ENCODE measurements at regions not wholly inside any gene's neighbourhood (a gene's known extent, or its start where the extent isn't known, plus 50 kb on each side); places are given as distances from the start of the nearest gene placed in this dataset.
"Not testable (repeated sequence)": the region's sequence is repeated elsewhere in the genome, so short reads cannot be mapped to it uniquely, and the experiment has no call there.

DNA sequence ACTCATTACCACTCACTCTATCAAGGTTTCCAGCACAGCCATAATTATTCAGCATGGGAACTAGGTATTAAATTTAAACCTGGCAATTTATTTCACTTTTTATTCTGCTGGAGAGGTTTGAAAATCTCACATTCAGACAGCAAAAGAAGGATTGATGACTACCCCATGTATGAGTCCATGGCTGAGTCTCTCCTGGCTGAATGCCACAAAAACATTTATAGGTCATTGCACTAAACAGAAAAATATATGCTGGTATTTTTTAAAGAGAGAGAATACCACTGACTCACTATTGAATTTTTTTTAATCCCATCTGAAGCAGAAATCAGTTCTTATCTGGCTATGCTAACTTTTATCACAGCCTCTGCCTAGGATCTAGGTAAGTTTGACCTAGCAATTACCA lies 336.3 kb downstream of the PPP1R3A start:
- no peak for DNase-seq

DNA sequence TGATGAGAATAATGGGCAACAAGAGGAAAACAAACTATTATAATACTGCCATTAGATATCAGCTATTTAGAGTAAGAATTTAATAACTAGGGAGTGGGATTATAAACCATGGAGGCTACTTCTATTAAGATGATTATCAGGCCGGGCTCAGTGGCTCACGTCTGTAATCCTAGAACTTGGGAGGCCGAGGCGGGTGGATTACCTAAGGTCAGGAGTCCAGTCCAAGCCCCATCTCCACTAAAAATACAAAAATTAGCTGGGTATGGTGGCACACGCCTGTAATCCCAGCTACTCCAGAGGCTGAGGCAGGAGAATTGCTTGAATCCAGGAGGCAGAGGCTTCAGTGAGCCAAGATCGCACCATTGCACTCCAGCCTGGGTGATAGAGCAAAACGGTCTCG lies 355.6 kb downstream of the PPP1R3A start:
- not testable (repeated sequence) for DNase-seq

DNA sequence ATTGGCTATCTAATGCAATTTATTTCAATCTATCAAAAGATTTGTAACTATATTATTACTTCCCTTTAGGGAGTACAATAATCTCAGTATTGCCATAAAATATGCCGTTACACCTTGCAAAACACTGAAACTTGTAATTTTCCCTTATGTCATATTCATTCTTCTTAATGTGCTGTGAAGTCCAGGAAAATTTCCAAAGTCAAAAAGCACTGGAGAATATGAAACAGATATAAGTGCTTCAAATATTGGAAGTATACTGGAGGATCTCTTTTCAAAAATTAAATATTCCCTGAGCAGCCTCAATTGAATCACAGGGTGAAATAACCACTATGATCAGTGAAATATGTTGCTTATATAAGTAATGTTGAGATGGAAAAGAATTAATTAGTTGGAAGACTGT lies 356.0 kb downstream of the PPP1R3A start:
- DNase-seq, result no peak

DNA sequence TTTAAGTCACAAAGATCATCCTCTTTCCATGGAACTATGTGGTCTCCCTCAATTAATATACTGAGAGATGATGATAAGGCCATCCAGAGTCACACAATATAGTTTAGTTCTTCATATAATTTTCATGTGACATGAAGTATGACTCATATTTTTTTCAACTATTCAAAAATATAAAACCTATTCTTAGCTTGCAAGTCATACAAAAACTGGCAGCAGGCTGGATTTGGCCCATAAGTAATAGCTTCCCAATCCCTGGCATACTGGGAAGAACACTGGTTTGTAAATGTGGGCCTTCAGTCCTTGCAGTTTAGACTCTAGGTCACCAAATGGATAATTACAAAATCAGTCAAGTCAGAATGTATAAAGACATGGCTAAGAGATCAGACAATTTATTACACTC lies 356.6 kb downstream of the PPP1R3A start:
- no peak for DNase-seq

DNA sequence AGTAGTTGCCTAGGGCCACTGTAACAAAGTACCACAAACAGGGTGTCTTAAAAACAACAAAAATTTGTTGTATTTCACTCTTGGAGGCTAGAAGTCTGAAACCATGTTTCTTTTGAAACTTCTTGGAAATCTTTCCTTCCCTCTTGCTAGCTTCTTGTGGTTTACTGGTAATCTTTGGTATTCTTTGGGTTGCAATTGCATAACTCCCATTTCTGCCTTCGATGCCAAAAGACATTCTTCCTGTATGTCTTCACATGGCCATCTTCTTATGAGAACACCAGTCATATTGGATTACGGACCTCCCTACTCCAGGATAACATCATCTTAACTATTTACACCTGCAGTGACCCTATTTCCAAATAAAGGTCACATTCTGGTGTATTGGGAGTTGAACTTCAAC lies 357.4 kb downstream of the PPP1R3A start:
- DNase-seq, result no peak

DNA sequence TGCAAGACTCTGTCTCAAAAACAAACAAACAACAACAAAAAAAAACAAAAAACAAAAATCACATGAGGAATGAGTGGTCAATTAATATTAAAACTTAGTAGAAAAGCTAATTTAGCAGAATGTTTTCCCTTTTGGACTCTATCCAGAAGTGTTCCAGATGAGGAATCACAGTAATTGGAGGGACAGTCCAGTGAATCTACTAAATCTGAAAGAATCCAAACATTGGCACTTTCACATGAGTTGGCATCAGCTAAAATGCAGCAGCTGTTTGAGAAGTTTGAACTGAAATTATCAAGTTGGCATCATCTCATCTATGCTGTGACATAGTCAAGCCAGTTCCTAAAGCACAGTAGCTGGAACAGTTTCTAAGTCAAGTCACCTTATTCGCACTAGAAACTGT lies 367.8 kb downstream of the PPP1R3A start:
- DNase-seq, result no peak

DNA sequence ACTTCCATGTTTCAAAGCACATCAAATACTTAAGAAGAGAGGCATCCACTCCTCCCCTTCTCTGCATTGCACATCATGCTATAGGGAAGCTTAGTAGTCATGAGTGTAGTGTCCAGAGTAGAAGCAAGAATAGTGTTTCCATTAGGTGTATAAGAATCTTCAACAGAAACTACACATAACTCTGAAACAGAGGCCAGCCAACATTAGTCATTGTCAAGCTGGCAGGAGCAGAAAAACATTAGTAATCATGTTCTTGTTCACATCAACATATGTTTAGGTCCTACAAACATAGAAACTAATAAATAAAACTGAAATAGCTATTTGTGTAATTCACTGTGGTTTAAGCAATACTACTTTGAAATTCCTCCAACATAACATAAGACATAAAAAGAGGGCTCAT lies 370.2 kb downstream of the PPP1R3A start:
- no peak for DNase-seq

DNA sequence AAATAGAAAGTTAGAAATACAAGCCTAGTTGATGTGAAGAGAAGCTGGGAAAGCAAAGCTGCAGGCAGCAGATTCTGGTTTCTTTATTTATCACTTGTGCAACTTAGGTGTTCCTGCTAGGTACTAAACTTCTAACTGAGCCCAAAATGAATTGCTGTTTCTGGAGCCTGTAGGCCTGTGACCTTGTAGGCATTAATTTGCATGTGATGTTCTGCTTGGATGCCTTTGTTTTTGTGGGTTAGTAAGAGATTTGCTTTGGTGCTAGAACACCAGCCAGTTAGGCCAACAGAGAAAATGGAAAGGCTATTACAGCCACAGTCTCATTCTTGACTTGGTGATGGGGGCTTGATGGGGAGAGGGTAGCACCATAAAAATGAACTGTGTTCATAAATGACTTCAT lies 370.7 kb downstream of the PPP1R3A start:
- no peak for DNase-seq

DNA sequence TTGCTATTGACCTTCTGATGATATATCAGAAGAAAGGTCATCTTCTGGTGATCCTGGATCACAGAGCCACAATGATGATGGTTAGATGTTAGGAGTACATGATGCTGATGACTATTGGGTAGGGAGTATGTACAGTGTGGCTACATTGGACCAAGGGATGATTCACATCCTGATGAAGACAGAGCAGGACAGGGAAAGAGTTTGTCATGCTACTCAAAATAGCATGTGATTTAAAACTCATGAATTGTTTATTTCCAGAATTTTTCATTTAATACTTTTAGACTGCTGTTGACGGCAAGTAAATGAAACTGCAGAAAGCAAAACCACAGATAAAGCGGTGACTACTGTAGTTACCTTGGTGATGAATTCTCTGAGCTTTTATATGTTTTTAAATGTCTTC lies 397.3 kb downstream of the PPP1R3A start:
- no peak for DNase-seq

DNA sequence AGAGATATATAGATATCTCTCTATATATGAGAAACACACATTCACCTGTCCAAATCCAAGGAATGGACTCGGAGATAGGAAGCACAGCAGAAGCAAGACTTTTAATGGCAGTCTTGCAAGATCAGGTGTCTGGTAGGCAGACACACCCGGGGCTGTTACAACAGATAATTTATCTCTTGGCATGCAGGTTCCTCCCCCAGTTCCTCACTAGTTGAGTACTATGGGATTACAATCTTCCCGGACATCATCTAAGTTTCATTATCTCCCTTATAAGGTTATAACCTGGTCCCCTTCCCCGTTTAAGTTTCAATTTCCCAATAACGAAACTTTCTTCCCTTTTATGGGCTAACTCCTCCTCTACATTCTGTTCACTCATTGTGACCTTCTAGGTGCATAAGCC lies 399.3 kb downstream of the PPP1R3A start:
- DNase-seq, result no peak

DNA sequence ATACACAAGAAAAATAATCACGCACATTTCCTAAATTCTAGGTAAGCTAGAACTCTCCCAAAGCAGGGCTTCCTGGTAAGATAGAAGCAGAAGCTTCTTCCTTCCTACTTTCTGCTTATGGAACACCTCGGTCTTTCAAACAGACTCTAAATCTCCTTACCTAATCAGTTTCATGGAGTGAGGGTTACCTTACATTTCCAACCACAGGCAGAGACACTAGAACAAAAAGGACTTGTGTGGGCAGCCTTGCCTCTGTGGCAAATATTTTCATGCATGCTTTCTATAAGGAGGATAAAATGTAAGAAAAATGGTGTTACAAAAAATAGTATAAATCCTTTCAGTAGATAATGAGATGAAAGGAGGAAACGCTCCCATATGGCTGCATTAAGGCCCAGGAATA lies 386.3 kb upstream of the SMIM30 start:
- DNase-seq, result no peak

DNA sequence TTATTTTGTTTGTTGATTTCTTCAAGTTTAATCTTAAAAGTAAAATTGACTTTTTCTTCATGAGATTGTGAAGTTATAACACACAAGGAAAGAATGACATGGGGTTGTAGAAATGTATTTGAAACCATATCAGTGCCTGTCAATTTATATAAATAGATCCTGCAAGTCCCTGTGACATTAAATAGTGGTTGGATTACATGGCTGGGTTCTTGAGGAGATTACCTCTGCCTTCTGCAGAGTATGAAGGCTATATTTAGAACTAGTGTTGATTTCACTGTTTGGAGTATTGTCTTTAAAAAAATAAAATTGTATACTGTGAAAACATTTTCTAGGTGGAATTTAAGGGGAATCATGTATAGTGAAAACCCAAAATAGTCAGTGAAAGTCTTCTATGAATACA lies 385.8 kb upstream of the SMIM30 start:
- no peak for DNase-seq

DNA sequence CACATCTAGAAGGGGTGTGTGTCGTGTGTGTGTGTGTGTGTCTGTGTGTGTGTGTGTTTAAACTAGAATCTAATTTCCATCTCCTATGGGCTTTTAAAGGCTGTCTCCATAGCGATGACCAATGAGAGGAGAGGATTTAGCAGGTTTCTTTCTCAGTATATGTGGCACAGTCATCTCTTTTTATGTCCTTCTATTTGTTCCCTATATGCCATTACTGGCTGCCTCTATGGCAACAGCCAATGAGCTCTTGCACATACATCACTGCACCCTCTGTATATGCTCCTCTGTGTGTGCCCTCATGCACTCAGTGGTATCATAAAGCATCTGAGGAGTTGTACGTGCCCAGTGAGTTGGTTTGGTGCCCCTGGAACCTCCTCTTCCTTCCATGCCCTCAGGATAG lies 378.2 kb upstream of the SMIM30 start:
- DNase-seq, result not testable (repeated sequence)

DNA sequence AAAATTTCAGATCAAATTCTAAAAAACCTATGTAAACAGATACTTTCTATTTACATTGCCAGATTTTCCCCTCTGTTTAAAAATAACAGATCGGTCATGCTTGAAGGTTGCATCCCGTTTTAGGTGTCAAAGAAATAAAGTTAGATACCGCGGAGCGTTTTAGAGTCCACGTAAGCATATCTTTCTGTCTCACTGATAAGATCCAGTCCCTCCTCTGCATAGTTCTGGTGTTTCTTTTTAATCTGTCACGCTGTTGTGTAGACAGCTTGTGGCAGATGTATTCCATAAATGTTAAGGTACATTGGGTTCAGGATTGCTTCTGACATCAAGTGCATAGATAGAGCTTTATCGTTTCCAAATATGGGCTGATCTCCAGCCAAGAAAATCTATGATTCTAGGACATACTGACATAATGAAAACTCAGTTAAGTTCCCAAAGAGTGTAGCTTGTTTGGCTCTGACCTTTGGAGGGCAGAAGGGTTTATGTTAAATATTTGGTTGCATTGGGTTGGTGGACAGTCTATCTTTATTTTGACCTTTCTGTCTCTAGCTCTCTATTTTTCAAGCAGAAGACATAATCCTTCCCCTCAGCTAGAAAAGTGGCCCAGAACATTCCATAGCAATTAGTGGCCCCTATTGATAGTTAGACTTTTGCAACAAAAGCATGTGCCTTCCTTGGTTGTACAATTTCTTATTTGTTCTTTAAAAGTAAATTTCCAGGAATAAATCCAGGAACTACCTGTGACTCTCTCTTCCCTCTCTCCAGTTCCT lies 376.6 kb upstream of the SMIM30 start:
- DNase-seq, result not testable (repeated sequence)

DNA sequence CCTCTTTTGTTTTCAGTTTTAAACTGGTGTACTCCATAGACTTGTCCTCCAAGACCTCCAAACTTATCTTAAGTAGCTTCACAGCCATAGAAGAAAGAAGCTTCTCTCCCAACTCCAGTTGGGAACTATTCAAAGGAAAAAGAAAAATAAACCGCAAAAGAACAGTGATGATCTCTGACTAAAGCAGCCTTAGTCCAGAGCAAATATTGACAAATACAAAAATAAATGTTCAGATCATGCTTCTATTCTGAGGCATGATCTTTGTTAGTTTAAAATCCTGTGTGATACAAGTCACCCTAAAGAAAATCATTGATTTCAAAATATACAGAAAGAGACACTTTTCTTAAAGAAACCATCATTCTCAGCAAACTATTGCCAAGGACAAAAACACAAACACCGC lies 373.0 kb upstream of the SMIM30 start:
- DNase-seq, result no peak

DNA sequence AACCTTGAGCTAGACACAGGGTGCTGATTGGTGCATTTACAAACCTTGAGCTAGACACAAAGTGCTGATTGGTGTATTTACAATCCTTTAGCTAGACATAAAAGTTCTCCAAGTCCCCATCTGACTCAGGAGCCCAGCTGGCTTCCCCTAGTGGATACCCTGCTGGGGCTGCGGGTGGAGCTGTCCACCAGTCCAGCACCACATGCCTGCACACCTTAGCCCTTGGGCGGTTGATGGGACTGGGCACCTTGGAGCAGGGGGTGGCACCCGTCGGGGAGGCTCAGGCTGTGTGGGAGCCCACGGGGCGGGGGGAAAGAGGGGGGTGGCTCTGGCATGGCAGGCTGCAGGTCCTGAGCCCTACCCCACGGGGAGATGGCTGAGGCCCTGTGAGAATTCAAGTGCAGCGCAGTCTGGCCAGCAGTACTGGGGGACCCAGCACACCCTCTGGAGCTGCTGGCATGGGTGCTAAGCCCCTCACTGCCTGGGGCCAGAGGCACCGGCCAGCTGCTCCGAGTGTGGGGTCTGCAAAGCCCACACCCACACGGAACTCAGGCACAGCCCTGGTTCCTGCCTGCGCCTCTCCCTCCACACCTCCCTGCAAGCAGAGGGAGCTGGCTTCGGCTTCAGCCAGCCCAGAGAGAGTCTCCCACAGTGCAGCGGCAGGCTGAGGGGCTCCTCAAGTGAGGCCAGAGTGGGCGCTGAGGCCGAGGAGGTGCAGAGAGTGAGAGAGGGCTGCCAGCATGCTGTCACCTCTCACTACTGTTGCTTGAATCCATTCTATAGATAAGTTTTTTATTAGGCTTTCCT lies 369.8 kb upstream of the SMIM30 start:
- no peak for DNase-seq

DNA sequence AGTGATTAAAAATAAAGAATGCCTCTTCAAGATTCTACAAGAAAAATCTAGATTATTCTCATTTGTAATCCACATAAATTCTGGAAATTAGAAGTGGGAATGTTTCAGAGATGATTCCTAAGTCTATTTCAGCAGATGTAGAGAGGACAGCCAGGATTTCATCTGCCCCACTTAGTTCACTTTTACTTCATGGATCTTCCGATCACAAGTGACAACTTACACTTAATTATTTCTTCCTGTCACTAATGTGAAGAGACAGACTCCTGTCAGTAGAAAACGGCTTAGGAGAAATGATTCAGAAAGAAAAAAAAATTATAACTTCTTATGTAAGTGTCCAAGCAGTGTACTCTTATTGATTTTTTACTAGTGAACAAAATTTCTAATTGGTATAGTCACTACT lies 368.2 kb upstream of the SMIM30 start:
- DNase-seq, result no peak

DNA sequence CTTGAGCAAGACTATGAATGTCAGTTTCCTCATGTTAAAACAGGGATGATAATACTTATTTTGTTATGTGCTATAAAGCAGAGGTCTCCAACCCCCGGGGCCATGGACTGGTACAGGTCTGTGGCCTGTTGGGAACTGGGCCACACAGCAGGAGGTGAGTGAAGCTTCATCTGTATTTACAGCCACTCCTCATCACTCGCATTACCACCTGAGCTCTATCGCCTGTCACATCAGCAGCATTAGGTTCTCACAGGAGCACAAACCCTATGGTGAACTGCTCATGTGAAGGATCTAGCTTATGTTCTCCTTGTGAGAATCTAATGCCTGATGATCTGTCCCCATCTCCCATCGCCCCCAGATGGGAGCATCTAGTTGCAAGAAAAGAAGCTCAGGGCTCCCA lies 365.3 kb upstream of the SMIM30 start:
- no peak for DNase-seq

DNA sequence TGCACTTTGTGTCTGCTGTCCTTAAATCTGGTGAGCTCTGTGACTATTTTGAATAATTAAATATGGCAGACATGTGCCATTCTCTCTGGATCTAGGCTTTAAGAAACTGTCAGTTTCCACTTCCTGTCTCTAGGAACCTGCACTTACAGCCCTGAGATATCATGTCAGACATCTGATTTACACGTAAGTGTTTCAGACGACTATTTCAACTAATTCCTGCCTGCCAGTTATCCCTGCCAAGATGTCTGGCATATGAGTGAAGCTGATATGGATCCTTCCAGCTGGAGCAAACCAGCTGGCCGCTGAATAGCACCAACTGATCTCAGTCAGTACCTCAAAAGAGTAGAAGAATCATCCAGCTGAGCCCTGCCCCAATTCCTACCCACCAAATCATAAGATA lies 362.2 kb upstream of the SMIM30 start:
- DNase-seq, result no peak

DNA sequence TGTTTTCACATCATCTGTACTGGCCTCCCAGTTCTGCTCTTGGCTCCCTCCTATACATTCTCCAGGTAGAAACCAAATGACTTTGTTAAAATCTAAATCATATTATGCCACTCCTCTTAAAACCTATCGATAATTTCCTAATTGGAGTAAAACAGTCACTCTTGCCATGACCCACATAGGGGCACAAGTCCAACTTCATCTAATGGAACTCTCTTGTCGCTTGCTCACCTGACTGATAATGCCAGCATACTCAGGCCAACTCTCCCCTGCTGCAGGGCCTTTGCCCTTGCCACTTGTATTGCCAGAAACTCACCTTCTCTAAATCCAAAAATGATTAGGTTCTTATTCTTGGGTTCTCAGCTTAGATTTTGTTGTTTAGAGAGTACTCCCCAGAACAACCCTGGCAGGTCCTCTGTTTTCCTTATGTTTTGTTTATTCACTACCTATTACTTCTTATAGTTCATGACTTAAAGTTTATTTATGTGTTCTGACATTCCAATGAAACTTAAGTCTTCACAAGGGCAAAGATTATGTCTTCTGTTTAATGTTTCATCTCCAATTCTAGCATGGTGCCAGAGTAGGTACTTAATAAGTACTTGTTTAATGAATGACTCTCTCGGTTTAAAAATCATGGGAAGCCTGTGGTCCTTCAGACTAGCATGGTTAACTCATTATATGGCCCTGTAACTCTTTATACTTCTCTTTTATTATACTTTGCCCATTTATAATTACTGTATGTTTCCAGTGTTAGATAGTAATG lies 345.9 kb upstream of the SMIM30 start:
- DNase-seq, result no peak

DNA sequence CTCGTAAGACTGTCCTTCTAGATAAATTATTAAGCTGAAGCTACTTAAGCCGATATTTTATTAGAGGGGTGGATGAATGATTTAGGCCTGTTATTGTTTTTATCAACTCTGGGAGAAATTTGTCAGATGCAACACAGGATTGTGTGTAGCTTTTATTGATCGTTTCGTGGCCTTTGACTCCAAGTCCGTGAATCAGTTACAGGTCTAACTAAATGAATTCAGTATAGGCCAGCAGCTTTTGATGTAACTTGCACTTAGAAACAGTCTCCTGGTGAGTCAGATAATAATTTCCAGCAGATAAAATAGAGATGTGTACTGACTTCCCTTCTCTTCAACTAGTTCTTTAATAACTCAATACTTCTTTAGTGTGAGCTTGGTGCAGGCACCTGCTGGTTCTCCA lies 341.7 kb upstream of the SMIM30 start:
- DNase-seq, result no peak

DNA sequence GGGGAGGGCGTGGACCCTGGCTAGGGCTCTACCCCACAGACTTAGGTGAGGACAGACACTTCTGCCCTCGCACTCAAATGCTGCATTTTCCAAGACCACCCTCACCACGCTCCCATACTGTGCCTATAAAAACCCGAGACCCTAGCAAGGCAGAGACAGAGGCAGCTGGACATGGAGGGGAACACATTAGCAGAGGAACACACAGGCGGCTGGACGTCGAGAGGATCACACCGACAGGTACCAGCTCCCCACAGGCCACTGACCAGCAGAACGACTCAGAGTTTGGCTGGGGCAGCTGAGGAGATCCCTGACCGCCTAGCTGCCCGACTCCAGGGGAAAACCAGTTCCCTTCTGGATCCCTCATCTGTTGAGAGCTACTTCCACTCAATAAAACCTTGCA lies 338.2 kb upstream of the SMIM30 start:
- DNase-seq, result no peak

DNA sequence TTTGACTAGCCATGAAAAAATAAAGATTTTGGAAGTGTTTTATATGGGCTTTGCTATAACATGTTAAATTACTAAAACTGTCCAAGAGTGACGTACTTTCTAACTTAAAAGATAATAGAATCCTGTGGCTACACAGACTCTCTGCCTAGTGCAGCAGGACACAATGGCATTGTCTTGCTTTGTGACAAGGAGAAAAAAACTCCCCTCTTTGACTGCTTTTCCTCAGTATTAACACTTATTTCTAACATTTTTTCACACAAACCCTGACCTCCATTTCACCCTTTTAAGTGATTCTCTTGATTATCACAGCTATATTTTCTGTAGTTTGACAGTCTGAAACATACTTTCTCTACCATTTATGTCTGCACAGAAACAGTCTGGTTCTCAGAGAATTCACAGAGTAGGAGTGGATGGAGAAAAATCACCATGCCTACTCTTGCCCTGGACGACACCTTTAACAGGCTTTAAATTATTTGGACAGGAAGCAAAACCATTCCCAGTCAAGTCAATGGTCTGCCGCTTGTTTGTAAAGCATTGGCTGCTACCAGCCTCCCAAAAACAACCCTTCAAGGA lies 336.3 kb upstream of the SMIM30 start:
- no peak for DNase-seq

DNA sequence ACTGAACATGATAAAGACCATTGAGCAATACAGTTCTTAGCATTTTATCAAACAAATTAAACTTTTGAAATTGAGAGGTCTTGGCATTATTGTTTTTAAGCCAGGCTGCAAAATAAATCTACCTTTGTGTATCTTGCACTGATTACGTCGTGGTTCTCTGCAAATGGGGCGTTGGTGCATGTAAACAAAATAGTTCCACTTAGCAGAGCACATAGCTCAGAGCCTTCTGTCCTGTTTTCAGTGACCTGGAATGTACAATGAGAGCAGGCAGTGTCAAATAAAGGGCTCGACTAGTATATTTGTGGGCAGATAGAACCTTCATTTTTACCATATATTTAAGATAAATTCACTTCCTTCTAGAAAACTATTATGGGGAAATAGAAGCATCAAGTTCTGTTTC lies 333.9 kb upstream of the SMIM30 start:
- DNase-seq, result no peak

Data from DMS153 (cell line).